MCF 10A (cell line): ENCODE measurements at regions not wholly inside any gene's neighbourhood (a gene's known extent, or its start where the extent isn't known, plus 50 kb on each side); places are given as distances from the start of the nearest gene placed in this dataset.

ENCODE experiments used
- BruUV-seq: library from RNA; stranded (reverse); fragments of 400-500 nt; replicated peaks from 2 replicates; lab custom pipeline; 2021; lab: Mats Ljungman, UMichigan
- CTCF ChIA-PET: fragments of 300-600 bp; sonication (Branson Sonifier 250); formaldehyde crosslinking; extraction: SDS; loops from one replicate; lab custom pipeline; 2021; ENCODE audit warnings: antibody characterized with exemption, inconsistent platforms; lab: Yijun Ruan, JAX
- POLR2A ChIA-PET: fragments of 300-600, 350-650 bp; sonication (Branson Sonifier 250); formaldehyde crosslinking; extraction: SDS; loops from one replicate; lab custom pipeline; 2020; ENCODE audit warnings: antibody characterized with exemption, inconsistent platforms; lab: Yijun Ruan, JAX
- DNase-seq: peaks from one replicate; pipeline ENCODE4 v3.0.0-alpha.2; 2018; ENCODE audit not compliant: unreplicated experiment
- H3K27ac Mint-ChIP-seq: one replicate; pipeline ENCODE4 v1.8.0; 2022; ENCODE audit warnings: mild to moderate bottlenecking, low read depth, mixed read lengths; ENCODE audit not compliant: unreplicated experiment
- H3K27me3 Mint-ChIP-seq: one replicate; pipeline ENCODE4 v1.8.0; 2022; ENCODE audit warnings: mixed read lengths; ENCODE audit not compliant: insufficient read depth, unreplicated experiment
- H3K36me3 Mint-ChIP-seq: one replicate; pipeline ENCODE4 v1.8.0; 2022; ENCODE audit warnings: mild to moderate bottlenecking, moderate library complexity, mixed read lengths; ENCODE audit not compliant: insufficient read depth, unreplicated experiment
- H3K4me1 Mint-ChIP-seq: one replicate; pipeline ENCODE4 v1.8.0; 2022; ENCODE audit warnings: mixed read lengths; ENCODE audit not compliant: insufficient read depth, unreplicated experiment
- H3K4me3 Mint-ChIP-seq: one replicate; pipeline ENCODE4 v1.8.0; 2022; ENCODE audit warnings: mild to moderate bottlenecking, moderate library complexity, mixed read lengths; ENCODE audit not compliant: unreplicated experiment
- H3K9me3 Mint-ChIP-seq: one replicate; pipeline ENCODE4 v1.8.0; 2022; ENCODE audit warnings: mixed read lengths; ENCODE audit not compliant: unreplicated experiment
- intact Hi-C: fragments of 100-400 bp; cut with micrococcal nuclease; formaldehyde crosslinking; loops from 2 replicates; pipeline ENCODE4 v1.14.1; 2022
- TF ChIP-seq, protein P1 (sequence below): fragments of 200-600 bp; IDR thresholded peaks from one replicate; pipeline ENCODE4 v1.8.0; 2022; ENCODE audit warnings: antibody characterized with exemption, mild to moderate bottlenecking; ENCODE audit not compliant: unreplicated experiment

DNA sequence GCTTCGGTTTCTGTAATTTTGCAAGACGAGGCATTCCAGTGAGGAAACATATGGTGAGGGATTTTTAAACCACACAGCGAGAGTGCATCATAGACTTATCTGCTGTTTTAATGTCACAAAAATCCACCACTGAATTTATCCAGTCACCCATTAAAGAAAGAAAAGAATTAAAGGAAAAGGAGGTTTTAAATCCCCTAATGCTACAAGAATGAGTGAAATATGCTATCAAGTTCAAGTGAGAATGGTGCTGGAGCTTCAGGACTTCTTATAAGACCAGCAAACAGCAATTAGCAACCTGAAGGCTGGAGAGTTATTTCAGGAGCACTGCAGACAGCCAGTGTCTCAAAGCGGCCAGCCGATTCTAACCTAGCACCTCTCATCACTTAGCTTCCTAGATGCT, 439.1 kb upstream of the MGMT start:
- ChIA-PET POLR2A (no interaction called here), CTCF (interaction anchor here (0.5 to 1.7 kb wide), 3 partner anchors 155 to 1100 kb away, joined by 3 to 5 read pairs (median 3); no protein-coding TSS in a partner anchor)
- H3K27ac Mint-ChIP-seq: no peak overlapping the region
- no peaks in the 10 kb centered on the region for H3K9me3 Mint-ChIP-seq
- intact Hi-C loops: no loop called here
- no peaks in the 10 kb centered on the region for H3K36me3 Mint-ChIP-seq
- DNase-seq: no peak
- BruUV-seq: no TSS peak
- H3K4me3 Mint-ChIP-seq: no peak overlapping the region
- TF ChIP-seq, protein P1, sequence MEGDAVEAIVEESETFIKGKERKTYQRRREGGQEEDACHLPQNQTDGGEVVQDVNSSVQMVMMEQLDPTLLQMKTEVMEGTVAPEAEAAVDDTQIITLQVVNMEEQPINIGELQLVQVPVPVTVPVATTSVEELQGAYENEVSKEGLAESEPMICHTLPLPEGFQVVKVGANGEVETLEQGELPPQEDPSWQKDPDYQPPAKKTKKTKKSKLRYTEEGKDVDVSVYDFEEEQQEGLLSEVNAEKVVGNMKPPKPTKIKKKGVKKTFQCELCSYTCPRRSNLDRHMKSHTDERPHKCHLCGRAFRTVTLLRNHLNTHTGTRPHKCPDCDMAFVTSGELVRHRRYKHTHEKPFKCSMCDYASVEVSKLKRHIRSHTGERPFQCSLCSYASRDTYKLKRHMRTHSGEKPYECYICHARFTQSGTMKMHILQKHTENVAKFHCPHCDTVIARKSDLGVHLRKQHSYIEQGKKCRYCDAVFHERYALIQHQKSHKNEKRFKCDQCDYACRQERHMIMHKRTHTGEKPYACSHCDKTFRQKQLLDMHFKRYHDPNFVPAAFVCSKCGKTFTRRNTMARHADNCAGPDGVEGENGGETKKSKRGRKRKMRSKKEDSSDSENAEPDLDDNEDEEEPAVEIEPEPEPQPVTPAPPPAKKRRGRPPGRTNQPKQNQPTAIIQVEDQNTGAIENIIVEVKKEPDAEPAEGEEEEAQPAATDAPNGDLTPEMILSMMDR: no peak
- H3K27me3 Mint-ChIP-seq: peaks cover 45% of the 10 kb centered on the region
- peaks cover 6% of the 10 kb centered on the region for H3K4me1 Mint-ChIP-seq

DNA sequence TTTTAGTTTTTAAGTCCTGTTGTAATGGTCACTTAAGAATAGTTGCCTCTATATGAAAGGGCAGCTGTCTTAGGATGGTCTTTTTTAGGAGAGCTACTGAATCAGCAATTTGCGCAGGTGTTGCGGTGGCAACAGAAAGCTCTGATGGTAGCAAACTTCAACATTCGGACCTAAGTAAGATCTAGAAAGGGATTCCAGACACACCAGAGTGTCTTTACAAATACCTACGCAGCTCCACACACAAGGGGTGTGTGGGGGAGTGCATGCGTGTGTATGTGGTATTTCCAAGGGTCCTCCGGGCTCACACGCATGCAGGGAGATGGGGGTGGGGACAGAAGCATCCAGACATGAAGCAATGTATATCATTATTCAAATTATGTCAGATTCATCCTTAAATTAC, 438.6 kb upstream of the MGMT start:
- H3K4me1 Mint-ChIP-seq: peaks cover 6% of the 10 kb centered on the region
- H3K36me3 Mint-ChIP-seq: no peaks in the 10 kb centered on the region
- no TSS peak for BruUV-seq
- no peaks in the 10 kb centered on the region for H3K9me3 Mint-ChIP-seq
- CTCF ChIA-PET: interaction anchor here (1.7 kb wide), 1 partner anchor 1099 kb away, joined by 5 read pairs; no protein-coding TSS in a partner anchor
- TF ChIP-seq, protein P1: no peak
- intact Hi-C loops: no loop called here
- POLR2A ChIA-PET: no interaction called here
- no peak overlapping the region for H3K27ac Mint-ChIP-seq
- no peak for DNase-seq
- no peak overlapping the region for H3K4me3 Mint-ChIP-seq
- peaks cover 45% of the 10 kb centered on the region for H3K27me3 Mint-ChIP-seq

DNA sequence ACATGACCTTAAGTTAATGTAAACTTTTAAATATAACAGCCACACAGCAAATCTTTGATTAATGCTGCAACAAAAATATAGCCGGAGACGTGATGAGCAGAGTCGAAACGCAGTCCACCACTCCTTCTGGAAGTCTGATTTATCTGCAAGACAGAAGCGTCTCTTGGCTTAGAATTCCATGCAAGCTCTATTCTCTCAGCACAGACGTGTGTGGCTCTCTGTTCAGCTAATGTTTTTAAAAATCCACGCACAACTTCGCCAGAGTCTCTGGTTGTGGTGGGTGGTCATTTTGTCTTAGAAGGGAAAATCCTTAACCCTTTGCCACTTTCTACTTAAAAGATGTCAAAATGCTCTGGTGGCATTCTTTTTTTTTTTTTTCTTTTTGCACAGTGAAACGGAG, 438.0 kb upstream of the MGMT start:
- no peak for DNase-seq
- H3K27ac Mint-ChIP-seq: no peak overlapping the region
- intact Hi-C loops: no loop called here
- H3K36me3 Mint-ChIP-seq: no peaks in the 10 kb centered on the region
- ChIA-PET POLR2A (no interaction called here), CTCF (interaction anchor here (0.6 to 1.7 kb wide), 3 partner anchors 35 to 1099 kb away, joined by 3 to 5 read pairs (median 4); no protein-coding TSS in a partner anchor)
- H3K4me3 Mint-ChIP-seq: no peak overlapping the region
- TF ChIP-seq, protein P1: no peak
- no peaks in the 10 kb centered on the region for H3K9me3 Mint-ChIP-seq
- H3K4me1 Mint-ChIP-seq: peaks cover 6% of the 10 kb centered on the region
- peaks cover 45% of the 10 kb centered on the region for H3K27me3 Mint-ChIP-seq
- no TSS peak for BruUV-seq

DNA sequence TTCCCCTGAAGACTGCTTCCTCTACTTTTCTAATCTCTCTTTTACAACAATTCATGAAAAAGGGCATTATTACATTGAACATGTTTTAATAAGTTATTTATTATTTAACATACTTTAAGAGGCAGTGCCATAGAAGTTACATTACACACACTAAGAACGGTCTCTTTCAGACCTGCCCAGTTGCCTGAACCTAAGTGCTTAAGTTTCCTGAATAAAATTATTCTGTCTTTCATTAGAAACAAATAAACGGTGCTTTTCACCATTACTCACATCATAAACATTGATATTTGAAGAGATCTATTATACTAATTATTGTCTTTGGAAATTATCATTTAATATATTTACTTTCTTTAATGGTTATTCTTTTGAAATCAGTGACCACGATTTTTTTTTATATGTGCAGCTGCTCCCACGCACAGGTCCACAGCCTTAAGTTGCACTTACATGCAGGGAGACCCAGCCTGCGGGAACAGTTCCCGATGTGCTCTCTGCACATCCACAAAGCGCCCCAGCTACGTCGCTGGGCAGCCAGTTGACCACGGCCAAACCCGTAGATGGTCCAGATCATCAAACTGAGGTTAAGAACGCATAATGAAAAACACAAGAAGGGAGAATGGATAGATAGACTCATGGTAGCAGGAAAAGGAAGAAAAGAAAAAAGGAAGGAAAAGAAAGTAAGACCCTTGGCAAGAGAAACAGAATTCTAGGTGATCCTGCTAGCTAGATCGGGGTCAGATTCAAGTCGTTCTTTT, 437.0 kb upstream of the MGMT start:
- Mint-ChIP-seq H3K27me3 (peaks cover 45% of the 10 kb centered on the region), H3K4me3 (no peak overlapping the region), H3K4me1 (peaks cover 6% of the 10 kb centered on the region), H3K9me3 (no peaks in the 10 kb centered on the region), H3K36me3 (no peaks in the 10 kb centered on the region), H3K27ac (no peak overlapping the region)
- POLR2A ChIA-PET: no interaction called here
- TF ChIP-seq, protein P1: no peak
- no peak for DNase-seq
- CTCF ChIA-PET: interaction anchor here (0.6 to 2.1 kb wide), 4 partner anchors 10 to 1098 kb away, joined by 3 to 11 read pairs (median 6); no protein-coding TSS in a partner anchor
- no TSS peak for BruUV-seq
- intact Hi-C loops: loop anchor here (2.0 kb wide), 1 partner anchor 1151 kb away; no protein-coding TSS in a partner anchor
